Naive thymus-derived CD8-positive, alpha-beta T cell (primary cell): ENCODE measurements at regions not wholly inside any gene's neighbourhood (a gene's known extent, or its start where the extent isn't known, plus 50 kb on each side); places are given as distances from the start of the nearest gene placed in this dataset.
"Not testable (repeated sequence)": the region's sequence is repeated elsewhere in the genome, so short reads cannot be mapped to it uniquely, and the experiment has no call there.

Source experiments
- ATAC-seq, 2 donors: fragments of 150-1000 bp; cut with Tn5 transposase in 1 of 2; sonication (Bioruptor Pico), chemical (Tn5 transposase) in 1 of 2; 1 replicate in 1 of 2; 2 replicates in 1 of 2; pipeline ENCODE4 v1.10.0; 2021; ENCODE audit warnings: mild to moderate bottlenecking in 2 of 2, moderate library complexity in 2 of 2
- POLR2A ChIA-PET: fragments of 350-600 bp; sonication (Branson Sonifier 250); formaldehyde crosslinking; loops from one replicate; lab custom pipeline; 2021; ENCODE audit warnings: antibody characterized with exemption; lab: Charles Lee
- DNase-seq, 10 donors: peaks; one replicate each; pipeline versions ENCODE4 v3.0.0 to v3.0.0-alpha.2; 2020 to 2022
- H3K27ac Mint-ChIP-seq, 10 donors: one replicate each; pipeline ENCODE4 v1.8.0; 2020 to 2022; ENCODE audit warnings: mild to moderate bottlenecking in 10 of 10, mixed read lengths in 10 of 10, moderate library complexity in 4 of 10, inconsistent platforms in 1 of 10
- H3K27me3 Mint-ChIP-seq, 5 donors: one replicate each; pipeline ENCODE4 v1.8.0; 2021 to 2022; ENCODE audit warnings: mixed read lengths in 5 of 5
- H3K36me3 Mint-ChIP-seq, 3 donors: one replicate each; pipeline ENCODE4 v1.8.0; 2020 to 2022; ENCODE audit warnings: mixed read lengths in 3 of 3, mild to moderate bottlenecking in 2 of 3, inconsistent platforms in 1 of 3
- H3K4me1 Mint-ChIP-seq, 4 donors: one replicate each; pipeline ENCODE4 v1.8.0; 2021 to 2022; ENCODE audit warnings: mixed read lengths in 4 of 4
- H3K4me3 Mint-ChIP-seq, 10 donors: one replicate each; pipeline ENCODE4 v1.8.0; 2020 to 2022; ENCODE audit warnings: mild to moderate bottlenecking in 10 of 10, mixed read lengths in 10 of 10, moderate library complexity in 6 of 10, inconsistent platforms in 1 of 10
- H3K9me3 Mint-ChIP-seq, 9 donors: one replicate each; pipeline ENCODE4 v1.8.0; 2020 to 2022; ENCODE audit warnings: mixed read lengths in 9 of 9, mild to moderate bottlenecking in 3 of 9, inconsistent platforms in 1 of 9, moderate library complexity in 1 of 9

GRCh38 chr20:52302736-52303135 is 111.2 kb upstream of the ZFP64 start:
- no peak for ATAC-seq
- H3K9me3 Mint-ChIP-seq = peaks cover 0 to 3% (median 0%) of the 10 kb centered on the region in 9 donors
- no peaks in the 10 kb centered on the region for H3K27me3 Mint-ChIP-seq
- POLR2A ChIA-PET = no interaction called here
- H3K27ac Mint-ChIP-seq = peak overlapping the region in 4 of 10 donors; percentile 1 to 70 (median 4)
- peaks cover 25 to 51% (median 34%) of the 10 kb centered on the region in 4 donors for H3K4me1 Mint-ChIP-seq
- H3K4me3 Mint-ChIP-seq = no peak overlapping the region
- no peaks in the 10 kb centered on the region for H3K36me3 Mint-ChIP-seq
- DNase-seq = no peak

GRCh38 chr20:52302051-52302450 is 110.5 kb upstream of the ZFP64 start:
- H3K4me3 Mint-ChIP-seq, POLR2A ChIA-PET, DNase-seq, ATAC-seq, H3K36me3 Mint-ChIP-seq, H3K9me3 Mint-ChIP-seq, H3K27me3 Mint-ChIP-seq: not testable (repeated sequence)
- H3K27ac Mint-ChIP-seq = peak overlapping the region in 1 of 10 donors; percentile 56
- H3K4me1 Mint-ChIP-seq = peaks cover 21 to 44% (median 28%) of the 10 kb centered on the region in 4 donors

GRCh38 chr20:52295556-52295955 is 104.0 kb upstream of the ZFP64 start:
- H3K4me1 Mint-ChIP-seq = peaks cover 0 to 7% (median 2%) of the 10 kb centered on the region in 4 donors
- no peak overlapping the region for H3K27ac Mint-ChIP-seq
- H3K36me3 Mint-ChIP-seq = peaks cover 0 to 5% (median 2%) of the 10 kb centered on the region in 3 donors
- no peak for ATAC-seq
- H3K9me3 Mint-ChIP-seq = peaks cover 0 to 16% (median 2%) of the 10 kb centered on the region in 9 donors
- H3K27me3 Mint-ChIP-seq = peaks cover 0 to 3% (median 0%) of the 10 kb centered on the region in 5 donors
- POLR2A ChIA-PET = no interaction called here
- no peak for DNase-seq
- H3K4me3 Mint-ChIP-seq = no peak overlapping the region

- DNase-seq = no peak
- Mint-ChIP-seq H3K36me3 (peaks cover 0 to 5% (median 2%) of the 10 kb centered on the region in 3 donors), H3K9me3 (peaks cover 0 to 16% (median 2%) of the 10 kb centered on the region in 9 donors), H3K4me1 (peaks cover under 1 to 13% (median 6%) of the 10 kb centered on the region in 4 donors), H3K27me3 (peaks cover 0 to 3% (median 0%) of the 10 kb centered on the region in 5 donors), H3K4me3 (no peak overlapping the region), H3K27ac (no peak overlapping the region)
- POLR2A ChIA-PET = interaction anchor here (1.1 kb wide), 1 partner anchor 151 kb away, joined by 3 read pairs; no protein-coding TSS in a partner anchor
- no peak for ATAC-seq
Measured at GRCh38 chr20:52294106-52294628, 102.6 kb upstream of the ZFP64 start.

- Mint-ChIP-seq H3K27me3 (peaks cover 0 to 3% (median 0%) of the 10 kb centered on the region in 5 donors), H3K27ac (no peak overlapping the region), H3K4me1 (peaks cover 4 to 19% (median 10%) of the 10 kb centered on the region in 4 donors), H3K36me3 (peaks cover 0 to 5% (median 2%) of the 10 kb centered on the region in 3 donors), H3K4me3 (no peak overlapping the region), H3K9me3 (peaks cover 0 to 16% (median 2%) of the 10 kb centered on the region in 9 donors)
- DNase-seq (no peak), ATAC-seq (no peak)
- POLR2A ChIA-PET = interaction anchor here (0.7 kb wide), 1 partner anchor 32 kb away, joined by 3 read pairs; no protein-coding TSS in a partner anchor
Measured at GRCh38 chr20:52291109-52291508, 99.5 kb upstream of the ZFP64 start.

- H3K27ac Mint-ChIP-seq = no peak overlapping the region
- no peak overlapping the region for H3K4me3 Mint-ChIP-seq
- DNase-seq (no peak), ATAC-seq (no peak)
- peaks cover 0 to 5% (median 2%) of the 10 kb centered on the region in 3 donors for H3K36me3 Mint-ChIP-seq
- POLR2A ChIA-PET = interaction anchor here (0.7 kb wide), 1 partner anchor 31 kb away, joined by 3 read pairs; no protein-coding TSS in a partner anchor
- peaks cover 4 to 19% (median 10%) of the 10 kb centered on the region in 4 donors for H3K4me1 Mint-ChIP-seq
- peaks cover 0 to 16% (median 2%) of the 10 kb centered on the region in 9 donors for H3K9me3 Mint-ChIP-seq
- H3K27me3 Mint-ChIP-seq = peaks cover 0 to 3% (median under 1%) of the 10 kb centered on the region in 5 donors
Measured at GRCh38 chr20:52290569-52290968, 99.0 kb upstream of the ZFP64 start.

- POLR2A ChIA-PET = no interaction called here
- Mint-ChIP-seq H3K4me3 (no peak overlapping the region), H3K4me1 (peaks cover 4 to 19% (median 10%) of the 10 kb centered on the region in 4 donors), H3K9me3 (peaks cover 0 to 16% (median 2%) of the 10 kb centered on the region in 9 donors), H3K27ac (peak overlapping the region in 1 of 10 donors; percentile 53), H3K36me3 (peaks cover 0 to 5% (median 2%) of the 10 kb centered on the region in 3 donors), H3K27me3 (peaks cover 0 to 5% (median 4%) of the 10 kb centered on the region in 5 donors)
- ATAC-seq = no peak
- DNase-seq = no peak
Measured at GRCh38 chr20:52289956-52290565, 98.5 kb upstream of the ZFP64 start.

- DNase-seq (no peak), ATAC-seq (no peak)
- peaks cover 0 to 2% (median 0%) of the 10 kb centered on the region in 9 donors for H3K9me3 Mint-ChIP-seq
- H3K36me3 Mint-ChIP-seq = no peaks in the 10 kb centered on the region
- H3K4me3 Mint-ChIP-seq = no peak overlapping the region
- no peak overlapping the region for H3K27ac Mint-ChIP-seq
- H3K4me1 Mint-ChIP-seq = no peaks in the 10 kb centered on the region
- POLR2A ChIA-PET = no interaction called here
- H3K27me3 Mint-ChIP-seq = peaks cover 7 to 31% (median 19%) of the 10 kb centered on the region in 5 donors
Measured at GRCh38 chr20:52280407-52280806, 88.8 kb upstream of the ZFP64 start.

GRCh38 chr20:52279706-52280105 is 88.1 kb upstream of the ZFP64 start:
- ATAC-seq (no peak), DNase-seq (no peak)
- H3K4me1 Mint-ChIP-seq = no peaks in the 10 kb centered on the region
- POLR2A ChIA-PET = no interaction called here
- no peak overlapping the region for H3K27ac Mint-ChIP-seq
- H3K27me3 Mint-ChIP-seq = peaks cover 4 to 24% (median 16%) of the 10 kb centered on the region in 5 donors
- no peaks in the 10 kb centered on the region for H3K36me3 Mint-ChIP-seq
- H3K9me3 Mint-ChIP-seq = peaks cover 0 to 2% (median 0%) of the 10 kb centered on the region in 9 donors
- no peak overlapping the region for H3K4me3 Mint-ChIP-seq

- Mint-ChIP-seq H3K27ac (peak overlapping the region in 1 of 10 donors; percentile 40), H3K9me3 (peaks cover 0 to 2% (median 0%) of the 10 kb centered on the region in 9 donors), H3K4me1 (no peaks in the 10 kb centered on the region), H3K27me3 (peaks cover 0 to 7% (median 0%) of the 10 kb centered on the region in 5 donors), H3K4me3 (no peak overlapping the region), H3K36me3 (no peaks in the 10 kb centered on the region)
- DNase-seq = no peak
- POLR2A ChIA-PET = no interaction called here
- ATAC-seq = no peak
Measured at GRCh38 chr20:52275181-52275691, 83.7 kb upstream of the ZFP64 start.

GRCh38 chr20:52270696-52271095 is 79.1 kb upstream of the ZFP64 start:
- Mint-ChIP-seq H3K9me3 (no peaks in the 10 kb centered on the region), H3K4me1 (peaks cover 0 to 7% (median 2%) of the 10 kb centered on the region in 4 donors), H3K36me3 (no peaks in the 10 kb centered on the region), H3K27ac (peak overlapping the region in 1 of 10 donors; percentile 35), H3K27me3 (peaks cover 2 to 12% (median 5%) of the 10 kb centered on the region in 5 donors), H3K4me3 (no peak overlapping the region)
- no peak for ATAC-seq
- POLR2A ChIA-PET = no interaction called here
- no peak for DNase-seq

- no peak for DNase-seq
- peaks cover 0 to 10% (median 3%) of the 10 kb centered on the region in 4 donors for H3K4me1 Mint-ChIP-seq
- peaks cover 4 to 13% (median 10%) of the 10 kb centered on the region in 5 donors for H3K27me3 Mint-ChIP-seq
- no peak for ATAC-seq
- no peaks in the 10 kb centered on the region for H3K9me3 Mint-ChIP-seq
- POLR2A ChIA-PET = no interaction called here
- H3K4me3 Mint-ChIP-seq = no peak overlapping the region
- H3K36me3 Mint-ChIP-seq = no peaks in the 10 kb centered on the region
- H3K27ac Mint-ChIP-seq = no peak overlapping the region
Measured at GRCh38 chr20:52270001-52270606, 78.5 kb upstream of the ZFP64 start.
